GM12878 (cell line): ENCODE measurements at regions not wholly inside any gene's neighbourhood (a gene's known extent, or its start where the extent isn't known, plus 50 kb on each side); places are given as distances from the start of the nearest gene placed in this dataset.

Experiments used
- ATAC-seq: fragments of 200-7000 bp; cut with Tn5 transposase; 3 replicates; pipeline ENCODE4 v1.9.1; 2020; ENCODE audit warnings: mild to moderate bottlenecking, moderate library complexity
- BruUV-seq: library from RNA; stranded (reverse); fragments of 400-500 nt; replicated peaks from 2 replicates; lab custom pipeline; 2021; lab: Mats Ljungman, UMichigan
- CTCF ChIA-PET: fragments of 300-600 bp; sonication (Branson Sonifier 250); formaldehyde crosslinking; extraction: SDS; loops from one replicate; lab custom pipeline; 2021; ENCODE audit warnings: inconsistent platforms; lab: Yijun Ruan, JAX
- POLR2A ChIA-PET: fragments of 350-600 bp; formaldehyde crosslinking; extraction: SDS; loops from one replicate; lab custom pipeline; 2021; ENCODE audit warnings: inconsistent platforms; lab: Charles Lee
- RAD21 ChIA-PET: fragments of 300-600 bp; sonication (Branson Sonifier 250); formaldehyde crosslinking; loops from one replicate; lab custom pipeline; 2023; ENCODE audit warnings: antibody characterized with exemption; ENCODE audit not compliant: unreplicated experiment; lab: Charles Lee
- SMC1A ChIA-PET: fragments of 300-600 bp; sonication (Branson Sonifier 250); formaldehyde crosslinking; loops from one replicate; lab custom pipeline; 2023; ENCODE audit not compliant: unreplicated experiment, uncharacterized antibody; lab: Charles Lee
- DNase-seq: peaks from one replicate; pipeline ENCODE4 v3.0.0-alpha.2; 2011; ENCODE audit warnings: low read depth, low spot score
- FAIRE-seq: peaks from 3 replicates; lab custom pipeline; 2011; peaks lifted over from hg19 to GRCh38; lab: Jason Lieb, UNC
- H2AFZ ChIP-seq: 2 replicates; pipeline ENCODE4 v1.6.0; 2011; ENCODE audit warnings: low read depth, low read length, control low read depth; ENCODE audit not compliant: control insufficient read depth
- H3K27ac ChIP-seq: 2 replicates; pipeline ENCODE4 v1.5.1; 2011; ENCODE audit warnings: control low read depth; ENCODE audit not compliant: control insufficient read depth, insufficient read depth
- H3K27me3 ChIP-seq, 2 experiments: replicated peaks in 1 of 2; 2 replicates each; pipeline versions ENCODE4 v1.6.0 to v1.6.1; 2011; ENCODE audit warnings: low read length in 1 of 2; ENCODE audit not compliant: control insufficient read depth in 2 of 2, insufficient read depth in 2 of 2
- H3K36me3 ChIP-seq, 2 experiments: 2 replicates each; pipeline ENCODE4 v1.5.1; 2011; ENCODE audit warnings: low read length in 1 of 2; ENCODE audit not compliant: control insufficient read depth in 2 of 2, insufficient read depth in 2 of 2
- H3K4me1 ChIP-seq: 2 replicates; pipeline ENCODE4 v1.6.1; 2011; ENCODE audit warnings: mild to moderate bottlenecking, low read length, moderate library complexity, mixed read lengths; ENCODE audit not compliant: control insufficient read depth, insufficient read depth
- H3K4me2 ChIP-seq: 2 replicates; pipeline ENCODE4 v1.6.0; 2011; ENCODE audit warnings: control low read depth; ENCODE audit not compliant: control insufficient read depth, insufficient read depth
- H3K4me3 ChIP-seq: fragments of 200-600 bp; sonication (generic); 2 replicates; pipeline ENCODE4 v1.5.1; 2016
- H3K79me2 ChIP-seq: 2 replicates; pipeline ENCODE4 v1.6.0; 2011; ENCODE audit warnings: low read length; ENCODE audit not compliant: control insufficient read depth, insufficient read depth
- H3K9ac ChIP-seq: 2 replicates; pipeline ENCODE4 v1.8.0; 2011; ENCODE audit warnings: low read length, control low read depth, mixed read lengths; ENCODE audit not compliant: control insufficient read depth, insufficient read depth
- H3K9me3 ChIP-seq: replicated peaks from 3 replicates; pipeline ENCODE4 v1.5.1; 2011; ENCODE audit warnings: mild to moderate bottlenecking, low read length; ENCODE audit not compliant: control insufficient read depth, insufficient read depth
- H4K20me1 ChIP-seq: 2 replicates; pipeline ENCODE4 v1.6.0; 2011; ENCODE audit not compliant: control insufficient read depth, insufficient read depth
- CHD4 ChIP-seq: fragments of 200-600 bp; sonication (generic); IDR thresholded peaks from 2 replicates; pipeline ENCODE4 v1.6.1; 2016; ENCODE audit warnings: mild to moderate bottlenecking
- EZH2 ChIP-seq: IDR thresholded peaks from 2 replicates; pipeline ENCODE4 v1.6.1; 2012; ENCODE audit warnings: low read depth, mild to moderate bottlenecking, control low read depth, inconsistent platforms, low read length, borderline replicate concordance; ENCODE audit not compliant: control insufficient read depth
- FOXM1 ChIP-seq: IDR thresholded peaks from 2 replicates; pipeline ENCODE4 v1.6.1; 2012; ENCODE audit warnings: low read depth, mild to moderate bottlenecking, inconsistent platforms, low read length, moderate library complexity
- GABPA ChIP-seq: IDR thresholded peaks from 2 replicates; pipeline ENCODE4 v1.6.1; 2014; ENCODE audit warnings: antibody characterized with exemption, low read depth, mild to moderate bottlenecking, inconsistent platforms
- HDGF ChIP-seq: fragments of 450-650 bp; IDR thresholded peaks from 2 replicates; pipeline ENCODE4 v1.6.1; 2016; ENCODE audit warnings: antibody characterized with exemption
- MTA3 ChIP-seq: IDR thresholded peaks from 2 replicates; pipeline ENCODE4 v1.6.1; 2012; ENCODE audit warnings: low read length, inconsistent platforms, borderline replicate concordance
- NBN ChIP-seq: fragments of 450-650 bp; IDR thresholded peaks from 2 replicates; pipeline ENCODE4 v1.6.1; 2016
- NFIC ChIP-seq: IDR thresholded peaks from 2 replicates; pipeline ENCODE4 v1.6.1; 2012; ENCODE audit warnings: low read depth, mild to moderate bottlenecking, inconsistent platforms, low read length, moderate library complexity
- PML ChIP-seq: IDR thresholded peaks from 2 replicates; pipeline ENCODE4 v1.6.1; 2012; ENCODE audit warnings: low read length, inconsistent platforms
- POLR2A ChIP-seq: IDR thresholded peaks from 2 replicates; pipeline ENCODE4 v1.6.1; 2011; ENCODE audit warnings: low read depth, mild to moderate bottlenecking, low read length
- RCOR1 ChIP-seq: conservative IDR thresholded peaks from 2 replicates; pipeline ENCODE4 v1.6.1; 2012; ENCODE audit warnings: low read depth, low read length, improper control_type of control experiment
- SPI1 ChIP-seq: IDR thresholded peaks from 2 replicates; pipeline ENCODE4 v1.6.1; 2011; ENCODE audit warnings: low read depth, mild to moderate bottlenecking, low read length, moderate library complexity, borderline replicate concordance; ENCODE audit not compliant: insufficient read depth
- SREBF2 ChIP-seq: IDR thresholded peaks from 2 replicates; pipeline ENCODE4 v1.6.1; 2012; ENCODE audit warnings: mild to moderate bottlenecking, low read length
- SRF ChIP-seq, 2 experiments: IDR thresholded peaks; 2 replicates each; pipeline ENCODE4 v1.6.1; 2011; ENCODE audit warnings: low read depth in 2 of 2, low read length in 2 of 2, mild to moderate bottlenecking in 1 of 2, moderate library complexity in 1 of 2
- WGBS: methylation state at CpG from one replicate; pipeline ENCODE4 v1.1.6; 2016; ENCODE audit warnings: low lambda C conversion rate; ENCODE audit not compliant: insufficient replicate concordance, insufficient coverage; ENCODE audit errors: missing lambda C conversion rate; 5-methylcytosine and 5-hydroxymethylcytosine counted together
- in situ Hi-C: fragments of 300-500 bp; cut with MboI; formaldehyde crosslinking; loops from 9 replicates; pipeline ENCODE4 v1.14.3; 2018; ENCODE audit warnings: mixed read lengths
- intact Hi-C: fragments of 100-400 bp; cut with micrococcal nuclease; formaldehyde crosslinking; loops from one replicate; pipeline ENCODE4 v1.14.2; 2022; ENCODE audit not compliant: unreplicated experiment
- TF ChIP-seq, protein P1 (sequence below): IDR thresholded peaks from 2 replicates; pipeline ENCODE4 v1.6.1; 2012; ENCODE audit warnings: low read depth, low read length, improper control_type of control experiment
- TF ChIP-seq, protein P2 (sequence below): fragments of 450-650 bp; IDR thresholded peaks from 2 replicates; pipeline ENCODE4 v1.6.1; 2018; ENCODE audit warnings: borderline replicate concordance, mild to moderate bottlenecking; ENCODE audit not compliant: partially characterized antibody
- TF ChIP-seq, protein P3 (sequence below): IDR thresholded peaks from 2 replicates; pipeline ENCODE4 v1.6.1; 2012; ENCODE audit warnings: low read depth, low read length, improper control_type of control experiment

DNA sequence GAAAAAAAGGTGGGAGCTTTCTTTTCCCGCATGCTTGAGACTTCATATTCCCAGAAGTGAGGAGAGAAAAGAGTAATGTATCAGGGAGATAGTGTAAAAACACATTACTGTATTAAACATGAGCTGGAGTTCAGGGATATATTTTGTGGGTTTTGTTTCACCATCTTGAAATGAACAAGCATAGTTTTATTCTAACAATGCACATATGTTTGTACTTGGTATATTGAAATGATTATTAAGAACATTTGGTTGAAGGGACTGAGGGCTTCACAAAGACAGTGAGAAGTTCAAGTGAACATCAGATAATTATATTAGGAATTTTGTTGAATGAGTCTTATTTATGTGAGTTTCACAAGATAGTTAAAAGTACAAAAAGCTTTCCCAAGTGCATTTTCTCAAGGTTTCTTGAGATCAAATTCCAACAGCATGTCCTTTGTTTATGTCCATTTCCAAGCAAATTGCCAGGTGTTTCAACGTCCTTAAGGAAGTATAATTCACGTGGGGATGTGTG lies 368.8 kb downstream of the ANKRD50 start:
- Histone ChIP-seq H3K36me3 (no peaks in the 10 kb centered on the region), H3K9ac (no peak overlapping the region), H3K79me2 (no peaks in the 10 kb centered on the region), H3K9me3 (no peaks in the 10 kb centered on the region), H3K4me1 (no peaks in the 10 kb centered on the region), H3K4me3 (no peak overlapping the region), H2AFZ (no peak overlapping the region), H4K20me1 (no peaks in the 10 kb centered on the region)
- RAD21 ChIA-PET = no interaction called here
- WGBS = 0% methylated on average over 3 of the region's 3 CpGs
- FAIRE-seq (no peak), ATAC-seq (no peak), DNase-seq (no peak)
- POLR2A ChIA-PET = no interaction called here
- SMC1A ChIA-PET = interaction anchor here (1.4 kb wide), 2 partner anchors 10 to 101 kb away, joined by 3 read pairs; no protein-coding TSS in a partner anchor
- CTCF ChIA-PET = interaction anchor here (2.3 kb wide), 1 partner anchor 9 kb away, joined by 12 read pairs; no protein-coding TSS in a partner anchor
- no peak for TF ChIP-seq NFIC
- TF ChIP-seq FOXM1 = no peak
- TF ChIP-seq NBN = no peak
- TF ChIP-seq, all 136 proteins: peak for 0
- intact Hi-C loops = no loop called here
- Histone ChIP-seq H3K27ac (no peak overlapping the region), H3K4me2 (no peak overlapping the region), H3K27me3 (no peaks in the 10 kb centered on the region)
- BruUV-seq = no TSS peak
- in situ Hi-C loops = loop anchor here (25.0 kb wide), 1 partner anchor 944 kb away; no protein-coding TSS in a partner anchor

DNA sequence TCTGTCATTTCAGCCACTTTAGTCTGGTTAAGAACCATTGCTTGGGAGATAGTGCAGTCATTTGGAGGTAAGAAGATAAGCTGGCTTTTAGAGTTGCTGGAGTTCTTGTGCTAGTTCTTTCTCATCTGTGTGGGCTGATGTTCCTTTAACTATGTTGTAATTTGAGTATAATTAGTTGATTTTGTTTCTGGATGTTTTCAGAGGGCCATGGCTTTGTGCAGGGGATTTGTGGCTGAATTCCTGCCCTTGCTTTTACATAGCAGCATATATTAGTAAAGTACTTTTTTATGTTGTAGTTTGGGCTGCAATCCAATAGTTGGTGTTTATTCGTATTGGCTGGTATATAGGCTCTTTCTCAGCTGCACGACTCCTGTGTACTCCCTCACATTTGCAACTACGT lies 339.6 kb downstream of the ANKRD50 start:
- no peak for ATAC-seq
- Histone ChIP-seq H4K20me1 (no peaks in the 10 kb centered on the region), H3K9ac (no peak overlapping the region), H3K36me3 (no peaks in the 10 kb centered on the region), H3K4me3 (no peak overlapping the region), H3K27ac (no peak overlapping the region), H3K4me1 (no peaks in the 10 kb centered on the region), H3K27me3 (no peaks in the 10 kb centered on the region), H3K9me3 (no peaks in the 10 kb centered on the region), H3K4me2 (no peak overlapping the region), H3K79me2 (no peaks in the 10 kb centered on the region), H2AFZ (no peak overlapping the region)
- CTCF ChIA-PET = no interaction called here
- 3% methylated on average over 3 of the region's 3 CpGs for WGBS
- intact Hi-C loops = no loop called here
- FAIRE-seq = no peak
- RAD21 ChIA-PET = no interaction called here
- BruUV-seq = no TSS peak
- POLR2A ChIA-PET = no interaction called here
- in situ Hi-C loops = no loop called here
- SMC1A ChIA-PET = no interaction called here
- no peak for DNase-seq
- TF ChIP-seq PML (no peak), HDGF (no peak), POLR2A (no peak), SRF (IDR thresholded peaks at IDR 0.05; ENCODE audit: low read depth in 2 of 2, low read length in 2 of 2) (no peak), CHD4 (no peak), MTA3 (no peak), RCOR1 (no peak), EZH2 (no peak), SREBF2 (no peak), SPI1 (no peak), GABPA (no peak)
- TF ChIP-seq, protein P1, sequence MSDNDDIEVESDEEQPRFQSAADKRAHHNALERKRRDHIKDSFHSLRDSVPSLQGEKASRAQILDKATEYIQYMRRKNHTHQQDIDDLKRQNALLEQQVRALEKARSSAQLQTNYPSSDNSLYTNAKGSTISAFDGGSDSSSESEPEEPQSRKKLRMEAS = no peak
- TF ChIP-seq, protein P2, sequence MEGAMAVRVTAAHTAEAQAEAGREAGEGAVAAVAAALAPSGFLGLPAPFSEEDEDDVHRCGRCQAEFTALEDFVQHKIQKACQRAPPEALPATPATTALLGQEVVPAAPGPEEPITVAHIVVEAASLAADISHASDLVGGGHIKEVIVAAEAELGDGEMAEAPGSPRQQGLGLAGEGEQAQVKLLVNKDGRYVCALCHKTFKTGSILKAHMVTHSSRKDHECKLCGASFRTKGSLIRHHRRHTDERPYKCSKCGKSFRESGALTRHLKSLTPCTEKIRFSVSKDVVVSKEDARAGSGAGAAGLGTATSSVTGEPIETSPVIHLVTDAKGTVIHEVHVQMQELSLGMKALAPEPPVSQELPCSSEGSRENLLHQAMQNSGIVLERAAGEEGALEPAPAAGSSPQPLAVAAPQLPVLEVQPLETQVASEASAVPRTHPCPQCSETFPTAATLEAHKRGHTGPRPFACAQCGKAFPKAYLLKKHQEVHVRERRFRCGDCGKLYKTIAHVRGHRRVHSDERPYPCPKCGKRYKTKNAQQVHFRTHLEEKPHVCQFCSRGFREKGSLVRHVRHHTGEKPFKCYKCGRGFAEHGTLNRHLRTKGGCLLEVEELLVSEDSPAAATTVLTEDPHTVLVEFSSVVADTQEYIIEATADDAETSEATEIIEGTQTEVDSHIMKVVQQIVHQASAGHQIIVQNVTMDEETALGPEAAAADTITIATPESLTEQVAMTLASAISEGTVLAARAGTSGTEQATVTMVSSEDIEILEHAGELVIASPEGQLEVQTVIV = no peak
- TF ChIP-seq, protein P3, sequence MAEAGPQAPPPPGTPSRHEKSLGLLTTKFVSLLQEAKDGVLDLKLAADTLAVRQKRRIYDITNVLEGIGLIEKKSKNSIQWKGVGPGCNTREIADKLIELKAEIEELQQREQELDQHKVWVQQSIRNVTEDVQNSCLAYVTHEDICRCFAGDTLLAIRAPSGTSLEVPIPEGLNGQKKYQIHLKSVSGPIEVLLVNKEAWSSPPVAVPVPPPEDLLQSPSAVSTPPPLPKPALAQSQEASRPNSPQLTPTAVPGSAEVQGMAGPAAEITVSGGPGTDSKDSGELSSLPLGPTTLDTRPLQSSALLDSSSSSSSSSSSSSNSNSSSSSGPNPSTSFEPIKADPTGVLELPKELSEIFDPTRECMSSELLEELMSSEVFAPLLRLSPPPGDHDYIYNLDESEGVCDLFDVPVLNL = no peak
